ENCODE measurements at regions not wholly inside any gene's neighbourhood (a gene's known extent, or its start where the extent isn't known, plus 50 kb on each side); places are given as distances from the start of the nearest gene placed in this dataset.

DNA sequence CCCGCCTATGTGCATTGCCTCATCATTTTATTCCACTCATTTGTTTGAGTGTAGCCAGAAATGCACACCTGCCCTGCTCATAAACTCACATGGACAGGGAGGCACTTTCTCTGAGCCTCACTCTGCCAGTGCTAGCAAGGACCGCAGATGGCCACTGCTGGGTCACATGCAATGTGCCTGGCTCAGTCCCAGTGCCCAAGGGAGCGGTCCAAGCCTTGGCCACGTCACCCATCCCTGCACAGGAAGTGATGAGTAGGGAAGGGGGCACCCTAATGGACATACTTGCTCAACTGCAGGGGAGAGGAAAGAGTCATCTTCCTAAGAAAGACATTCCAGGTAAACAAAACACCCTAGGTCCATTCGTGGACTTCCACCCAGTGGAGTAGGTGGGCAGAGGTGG, 630.9 kb downstream of the IRX1 start:
- peaks cover 38% of the 10 kb centered on the region for H3K9me3 Mint-ChIP-seq
- H3K4me3 Mint-ChIP-seq: no peak overlapping the region
- no peaks in the 10 kb centered on the region for H3K27me3 Mint-ChIP-seq (ENCODE audit: insufficient read depth)
- no peak for DNase-seq
- TF ChIP-seq, protein P1, sequence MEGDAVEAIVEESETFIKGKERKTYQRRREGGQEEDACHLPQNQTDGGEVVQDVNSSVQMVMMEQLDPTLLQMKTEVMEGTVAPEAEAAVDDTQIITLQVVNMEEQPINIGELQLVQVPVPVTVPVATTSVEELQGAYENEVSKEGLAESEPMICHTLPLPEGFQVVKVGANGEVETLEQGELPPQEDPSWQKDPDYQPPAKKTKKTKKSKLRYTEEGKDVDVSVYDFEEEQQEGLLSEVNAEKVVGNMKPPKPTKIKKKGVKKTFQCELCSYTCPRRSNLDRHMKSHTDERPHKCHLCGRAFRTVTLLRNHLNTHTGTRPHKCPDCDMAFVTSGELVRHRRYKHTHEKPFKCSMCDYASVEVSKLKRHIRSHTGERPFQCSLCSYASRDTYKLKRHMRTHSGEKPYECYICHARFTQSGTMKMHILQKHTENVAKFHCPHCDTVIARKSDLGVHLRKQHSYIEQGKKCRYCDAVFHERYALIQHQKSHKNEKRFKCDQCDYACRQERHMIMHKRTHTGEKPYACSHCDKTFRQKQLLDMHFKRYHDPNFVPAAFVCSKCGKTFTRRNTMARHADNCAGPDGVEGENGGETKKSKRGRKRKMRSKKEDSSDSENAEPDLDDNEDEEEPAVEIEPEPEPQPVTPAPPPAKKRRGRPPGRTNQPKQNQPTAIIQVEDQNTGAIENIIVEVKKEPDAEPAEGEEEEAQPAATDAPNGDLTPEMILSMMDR (IDR thresholded peaks at IDR 0.05): no peak
- no peak overlapping the region for H3K27ac Mint-ChIP-seq
- H3K4me1 Mint-ChIP-seq (ENCODE audit: low read depth): no peaks in the 10 kb centered on the region
- no peaks in the 10 kb centered on the region; the same call in 1 of the 2 replicates for H3K36me3 Mint-ChIP-seq (ENCODE audit: low read depth)

DNA sequence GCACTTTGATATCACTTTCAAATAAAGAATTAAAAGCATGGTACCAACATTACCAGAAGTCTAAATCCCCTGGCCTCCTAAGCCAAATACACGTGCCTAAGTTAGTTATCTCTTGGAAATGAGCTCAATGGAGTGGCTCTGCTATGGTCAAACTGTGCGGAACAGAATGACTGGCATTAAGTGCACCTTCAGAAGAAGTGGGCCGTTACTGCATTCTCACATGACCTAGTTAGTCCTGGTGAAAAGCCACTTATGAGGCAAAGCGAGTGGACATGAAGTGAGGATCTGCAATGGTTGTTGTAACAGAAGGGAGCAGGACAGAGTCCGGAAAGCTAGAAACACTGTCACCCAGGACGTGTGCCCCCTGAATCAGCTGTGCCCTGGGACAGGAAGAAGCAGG, 633.1 kb downstream of the IRX1 start:
- H3K27ac Mint-ChIP-seq: no peak overlapping the region
- H3K4me1 Mint-ChIP-seq (ENCODE audit: low read depth): no peaks in the 10 kb centered on the region
- no peaks in the 10 kb centered on the region; the same call in 1 of the 2 replicates for H3K27me3 Mint-ChIP-seq (ENCODE audit: insufficient read depth)
- no peak for DNase-seq
- H3K9me3 Mint-ChIP-seq: peaks cover 34% of the 10 kb centered on the region
- H3K4me3 Mint-ChIP-seq: no peak overlapping the region
- H3K36me3 Mint-ChIP-seq (ENCODE audit: low read depth): no peaks in the 10 kb centered on the region; the same call in 1 of the 2 replicates
- TF ChIP-seq, protein P1 (IDR thresholded peaks at IDR 0.05): no peak

DNA sequence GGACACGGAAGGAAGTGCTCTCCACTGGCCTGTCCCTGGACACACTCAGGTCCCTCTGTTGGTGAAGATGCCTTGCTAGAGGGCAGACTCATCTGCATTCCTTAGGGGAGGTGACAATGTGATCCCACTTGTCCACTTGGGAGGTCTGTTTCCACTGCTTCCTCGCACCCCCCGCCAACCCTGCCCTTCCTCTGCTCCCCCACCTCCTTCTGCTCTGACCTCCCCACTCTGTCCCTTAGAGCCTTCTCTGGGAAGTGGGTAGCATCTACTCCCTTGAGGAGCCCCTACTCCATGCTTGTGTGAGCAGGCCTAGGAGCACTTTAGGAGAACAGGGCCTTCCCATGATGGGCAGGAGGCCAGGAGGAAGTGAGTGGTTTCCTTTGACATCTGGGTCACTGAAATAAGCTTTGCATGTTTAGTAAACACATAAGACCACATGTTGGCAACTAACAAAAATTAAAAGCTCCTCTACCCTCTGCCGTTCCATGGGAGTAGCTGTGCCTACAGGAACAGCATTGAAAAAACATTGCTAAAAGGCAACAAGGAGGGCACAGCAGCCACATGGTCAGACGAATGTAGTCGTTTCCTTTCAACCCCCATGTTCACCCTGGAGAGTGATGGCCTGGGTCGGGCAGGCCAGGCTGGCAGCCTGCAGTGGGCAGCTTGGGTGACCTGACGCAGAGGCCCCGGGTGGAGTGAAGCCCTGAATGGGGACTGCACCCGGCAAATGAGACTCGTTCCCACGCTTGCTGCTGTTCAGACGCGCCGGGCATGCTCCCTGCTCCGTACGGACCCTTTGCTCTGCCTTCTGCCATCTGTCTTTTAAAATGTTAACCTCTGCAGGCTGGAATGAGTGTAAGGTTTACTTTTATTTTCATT, 634.0 kb downstream of the IRX1 start:
- H3K4me1 Mint-ChIP-seq (ENCODE audit: low read depth): no peaks in the 10 kb centered on the region
- no peak overlapping the region for H3K27ac Mint-ChIP-seq
- TF ChIP-seq, protein P1 (IDR thresholded peaks at IDR 0.05): no peak
- H3K9me3 Mint-ChIP-seq: peaks cover 43% of the 10 kb centered on the region
- H3K27me3 Mint-ChIP-seq (ENCODE audit: insufficient read depth): no peaks in the 10 kb centered on the region; the same call in 1 of the 2 replicates
- H3K4me3 Mint-ChIP-seq: no peak overlapping the region
- DNase-seq: no peak
- H3K36me3 Mint-ChIP-seq (ENCODE audit: low read depth): no peaks in the 10 kb centered on the region; the same call in 1 of the 2 replicates

DNA sequence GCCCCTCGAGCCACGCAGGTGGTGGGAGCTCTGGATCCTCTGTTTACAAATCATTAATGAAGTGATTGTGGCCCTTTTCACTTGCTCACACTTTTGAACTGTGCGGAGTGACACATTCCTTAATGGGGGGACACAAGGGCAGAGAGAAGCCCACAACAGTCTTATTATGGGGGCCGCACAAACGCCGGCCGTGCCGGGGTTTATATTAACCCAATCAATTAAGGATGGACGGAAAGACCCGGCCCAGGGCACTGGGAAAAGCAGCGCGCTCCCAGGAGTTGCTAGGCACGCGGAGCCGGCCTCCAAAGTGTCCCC, 634.8 kb downstream of the IRX1 start:
- Mint-ChIP-seq H3K4me3 (no peak overlapping the region), H3K36me3 (ENCODE audit: low read depth) (no peaks in the 10 kb centered on the region; the same call in 1 of the 2 replicates), H3K4me1 (ENCODE audit: low read depth) (no peaks in the 10 kb centered on the region), H3K27me3 (ENCODE audit: insufficient read depth) (no peaks in the 10 kb centered on the region; the same call in 1 of the 2 replicates), H3K27ac (no peak overlapping the region), H3K9me3 (peaks cover 51% of the 10 kb centered on the region)
- TF ChIP-seq, protein P1 (IDR thresholded peaks at IDR 0.05): no peak
- no peak for DNase-seq

DNA sequence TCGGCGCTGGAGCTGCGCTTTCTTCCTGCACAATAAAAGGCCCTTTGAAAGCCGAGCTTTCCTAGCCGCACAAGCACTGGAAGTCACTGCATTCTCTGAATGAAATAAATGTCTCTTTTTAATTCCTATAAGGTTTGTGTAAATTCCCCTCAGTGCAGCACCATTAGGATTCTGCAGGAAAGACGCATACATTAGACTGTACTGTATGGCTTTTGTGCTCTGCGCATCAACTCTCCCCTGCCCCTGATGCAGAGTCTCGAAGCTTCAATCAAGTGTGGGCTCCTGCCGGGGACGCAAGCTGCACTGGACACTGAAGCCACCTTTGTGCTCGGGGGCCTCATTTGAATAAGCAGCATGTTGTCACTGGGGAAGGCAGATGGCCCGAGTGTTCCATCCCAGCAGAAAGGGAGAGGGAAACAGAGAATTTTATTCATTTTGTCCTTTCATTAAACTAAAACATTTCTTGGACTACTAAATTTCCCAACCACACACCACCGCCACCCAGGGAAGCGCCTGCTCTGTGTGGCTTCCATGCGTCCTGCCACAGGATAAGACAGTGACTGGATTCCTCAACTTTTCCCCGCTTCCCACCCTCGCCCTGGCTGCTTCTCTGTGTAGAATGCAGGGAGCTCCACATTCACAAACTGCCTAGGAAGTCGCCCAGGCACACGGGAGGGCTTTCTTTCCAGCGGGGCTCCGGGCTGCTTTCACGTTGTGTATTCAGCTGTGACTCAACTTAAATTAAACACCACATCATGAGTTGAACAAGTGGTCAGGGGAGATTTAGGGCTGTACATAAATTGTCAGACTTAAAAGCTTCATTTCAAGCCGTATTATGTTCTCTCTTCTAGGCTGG, 635.4 kb downstream of the IRX1 start:
- H3K4me1 Mint-ChIP-seq (ENCODE audit: low read depth): no peaks in the 10 kb centered on the region
- H3K9me3 Mint-ChIP-seq: peaks cover 51% of the 10 kb centered on the region
- no peaks in the 10 kb centered on the region; the same call in 1 of the 2 replicates for H3K27me3 Mint-ChIP-seq (ENCODE audit: insufficient read depth)
- H3K27ac Mint-ChIP-seq: no peak overlapping the region
- TF ChIP-seq, protein P1 (IDR thresholded peaks at IDR 0.05): no peak
- H3K4me3 Mint-ChIP-seq: no peak overlapping the region
- H3K36me3 Mint-ChIP-seq (ENCODE audit: low read depth): no peaks in the 10 kb centered on the region; the same call in 1 of the 2 replicates
- DNase-seq: no peak
